ENCODE measurements at regions not wholly inside any gene's neighbourhood (a gene's known extent, or its start where the extent isn't known, plus 50 kb on each side); places are given as distances from the start of the nearest gene placed in this dataset.

GRCh38 chr12:4011597-4011996 is 138.4 kb upstream of the PARP11 start (continued):
- TF ChIP-seq ZNF142 (CRISPR knock-in tag; IDR thresholded peaks at IDR 0.05) (no peak; the same call in 1 of the 2 replicates), ZBTB20 (CRISPR knock-in tag; IDR thresholded peaks at IDR 0.05; ENCODE audit: borderline replicate concordance, low read depth) (peak; percentile 46; the same call in 1 of the 2 replicates), CENPT (CRISPR knock-in tag; IDR thresholded peaks at IDR 0.05; ENCODE audit: low read depth) (no peak), ZNF607 (CRISPR knock-in tag; IDR thresholded peaks at IDR 0.05; ENCODE audit: borderline replicate concordance) (no peak), HDAC2 (CRISPR knock-in tag; IDR thresholded peaks at IDR 0.05) (peak; percentile 88), YEATS4 (CRISPR knock-in tag; IDR thresholded peaks at IDR 0.05; ENCODE audit: borderline replicate concordance) (no peak), ZNF33A (CRISPR knock-in tag; IDR thresholded peaks at IDR 0.05; ENCODE audit: borderline replicate concordance) (no peak), ZNF24 (IDR thresholded peaks at IDR 0.05) (no peak), ZBTB42 (CRISPR knock-in tag; IDR thresholded peaks at IDR 0.05) (no peak), ZBTB14 (CRISPR knock-in tag; IDR thresholded peaks at IDR 0.05) (no peak), MAFG (CRISPR knock-in tag; IDR thresholded peaks at IDR 0.05) (no peak), MBNL3 (CRISPR knock-in tag; conservative IDR thresholded peaks at IDR 0.05) (no peak), GATAD1 (CRISPR knock-in tag; IDR thresholded peaks at IDR 0.05) (peak; percentile 71), ZNF850 (CRISPR knock-in tag; conservative IDR thresholded peaks at IDR 0.05) (no peak), RBFOX2 (IDR thresholded peaks at IDR 0.05; ENCODE audit: low read depth, low read length) (no peak), SCMH1 (CRISPR knock-in tag; IDR thresholded peaks at IDR 0.05; ENCODE audit: borderline replicate concordance) (no peak), RCOR2 (CRISPR knock-in tag; IDR thresholded peaks at IDR 0.05) (peak; percentile 81), KLF13 (CRISPR knock-in tag; IDR thresholded peaks at IDR 0.05) (no peak), ZNF703 (CRISPR knock-in tag; IDR thresholded peaks at IDR 0.05; ENCODE audit: borderline replicate concordance) (no peak), ZNF138 (CRISPR knock-in tag; IDR thresholded peaks at IDR 0.05; ENCODE audit: low read depth) (no peak), IRF9 (CRISPR knock-in tag; IDR thresholded peaks at IDR 0.05; ENCODE audit: borderline replicate concordance) (peak; percentile 72; the same call in 1 of the 2 replicates), DNMT3B (CRISPR knock-in tag; conservative IDR thresholded peaks at IDR 0.05) (no peak), ZNF543 (CRISPR knock-in tag; IDR thresholded peaks at IDR 0.05) (0 out of 2 replicates have a peak, but pooled peaks have one; percentile 31), ZNF468 (CRISPR knock-in tag; IDR thresholded peaks at IDR 0.05) (no peak), TMF1 (CRISPR knock-in tag; IDR thresholded peaks at IDR 0.05; ENCODE audit: low read depth) (no peak)
